ENCODE measurements at regions not wholly inside any gene's neighbourhood (a gene's known extent, or its start where the extent isn't known, plus 50 kb on each side); places are given as distances from the start of the nearest gene placed in this dataset.
A peak's percentile ranks its signal among the peaks of the same experiment; 100 is the strongest.

DNA sequence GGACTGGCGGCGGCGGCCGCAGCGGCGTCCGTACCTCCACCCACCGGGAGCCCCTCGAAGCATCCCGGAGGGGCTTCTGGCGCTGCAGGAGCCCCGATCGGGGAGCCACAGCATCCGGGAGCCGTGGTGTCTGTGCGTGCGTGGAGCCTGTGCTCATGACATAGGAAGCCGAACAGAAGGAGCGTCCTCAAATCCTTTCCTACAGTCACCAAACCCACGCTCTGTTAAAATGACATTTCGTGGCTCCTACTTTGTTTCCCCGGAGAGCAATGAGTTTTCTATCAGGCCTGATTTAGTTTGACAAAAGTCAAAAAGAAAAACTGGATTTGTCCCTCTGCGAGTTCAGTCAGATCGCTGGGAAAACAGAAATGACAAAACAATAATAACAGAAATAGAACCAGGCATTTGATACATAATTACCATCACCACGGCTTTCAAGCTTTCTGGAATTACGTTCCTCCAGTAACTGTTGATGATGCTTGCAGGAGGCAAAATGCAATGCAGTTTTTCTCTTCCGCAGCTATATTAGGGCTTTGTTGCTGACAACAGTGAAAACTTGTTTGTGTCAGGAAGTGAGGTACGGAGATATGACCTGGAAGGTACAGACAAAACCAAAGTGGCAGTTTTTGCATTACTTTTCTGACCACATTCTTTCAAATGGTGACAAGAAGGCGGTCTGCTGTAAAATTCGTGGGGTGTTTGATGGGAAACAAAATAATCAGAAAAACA is 219.3 kb upstream of the MKLN1 start:
- peak; percentile 22 for DNase-seq (ENCODE audit: low read depth)

DNA sequence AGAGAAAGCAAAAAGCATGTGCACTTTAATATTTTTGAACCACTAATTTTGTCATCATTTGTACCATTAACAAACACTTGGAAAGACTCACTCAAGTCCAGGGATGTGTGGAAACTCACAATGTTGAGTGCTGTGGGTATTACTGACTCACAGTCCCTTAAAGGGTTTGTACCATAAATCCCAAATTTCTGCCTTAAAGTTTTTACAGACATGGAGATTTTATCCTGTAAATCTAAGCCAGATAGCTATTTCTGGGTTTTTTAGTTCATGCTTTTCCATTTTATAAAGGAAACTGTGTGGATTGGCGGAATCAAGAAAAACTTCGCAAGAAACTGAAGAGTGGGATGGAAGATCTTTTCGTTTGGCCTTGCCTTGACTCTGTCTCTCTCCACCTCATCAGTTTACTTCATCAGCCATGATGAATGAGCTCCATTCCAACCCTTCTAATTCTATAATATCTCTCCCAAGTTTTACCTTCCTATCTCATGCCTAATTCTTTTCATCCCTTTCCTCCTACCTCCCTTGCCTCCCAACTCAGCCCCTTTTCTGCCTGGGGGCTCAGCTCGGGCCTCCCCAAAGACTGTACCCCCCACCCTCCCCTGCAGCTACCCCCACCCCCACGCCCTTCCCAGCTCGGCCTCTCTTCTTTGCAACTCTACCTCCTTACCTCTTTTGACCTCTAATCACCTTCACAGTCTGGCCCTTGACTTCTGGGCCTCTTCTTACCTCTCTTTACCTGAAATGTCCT is 218.5 kb upstream of the MKLN1 start:
- DNase-seq (ENCODE audit: low read depth) = peak; percentile 56

DNA sequence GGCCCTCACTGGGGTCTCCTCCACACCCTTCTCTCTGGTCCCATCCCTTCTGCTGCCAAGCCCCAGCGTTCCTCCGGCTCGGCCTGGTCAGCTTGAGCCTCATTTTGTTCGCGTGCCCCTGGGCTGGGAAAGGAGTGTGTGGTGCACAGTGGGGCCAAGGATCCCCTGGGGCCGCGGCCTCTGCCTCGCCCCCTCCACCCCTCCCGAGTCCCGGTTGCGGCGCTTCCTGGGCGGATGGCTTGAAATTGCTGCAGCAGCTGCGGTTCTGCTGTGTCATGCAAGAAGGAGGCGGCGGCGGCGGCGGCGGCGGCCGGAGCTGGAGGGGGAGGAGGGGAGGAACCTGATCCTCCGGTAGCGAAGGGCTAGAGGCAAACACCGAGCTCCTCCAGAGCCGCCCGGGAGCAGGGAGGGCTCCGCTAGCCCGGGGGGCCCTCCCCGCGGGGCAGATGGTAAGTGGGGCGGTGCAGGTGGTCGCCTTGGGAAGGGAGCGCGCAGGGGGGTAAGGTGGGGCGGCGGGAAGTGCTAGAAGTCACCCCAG is 217.8 kb upstream of the MKLN1 start:
- peak; percentile 93 for DNase-seq (ENCODE audit: low read depth)

DNA sequence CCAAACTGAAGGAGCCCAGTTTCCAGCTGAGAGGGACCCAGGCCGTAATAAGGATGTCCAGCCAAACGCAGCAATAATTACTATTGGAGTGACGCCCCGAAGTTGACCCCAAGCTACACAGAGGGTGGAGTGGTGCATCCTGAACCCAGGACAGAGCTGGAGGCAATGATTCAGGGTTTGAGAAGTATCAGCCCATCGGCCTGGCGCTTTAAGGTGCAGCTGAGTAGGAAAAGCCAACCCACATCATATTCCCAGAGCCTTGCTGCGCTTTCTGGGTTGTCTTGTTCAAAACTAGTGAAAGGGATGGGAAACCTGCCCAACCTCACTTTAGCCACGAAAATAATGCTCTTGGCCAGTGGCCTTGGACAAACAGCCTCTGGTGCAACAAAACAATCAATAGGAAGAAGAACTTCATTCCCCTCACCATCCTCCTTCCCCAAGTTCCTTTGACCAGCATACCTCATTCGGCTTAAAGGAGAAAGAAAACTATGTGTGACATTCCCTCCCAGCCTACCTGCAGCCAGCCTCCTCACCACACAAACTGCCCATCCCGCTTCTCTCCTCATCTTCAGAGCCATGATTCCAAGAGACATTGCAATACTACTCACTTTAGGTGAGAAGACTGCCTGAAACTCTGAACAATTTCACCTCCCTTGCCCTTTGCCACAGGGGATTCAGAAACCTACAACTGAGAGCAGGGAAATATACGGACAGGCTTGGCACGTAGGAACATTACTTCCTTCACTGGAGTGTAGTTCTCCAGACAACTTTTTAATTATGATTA is 217.2 kb upstream of the MKLN1 start:
- DNase-seq (ENCODE audit: low read depth) = peak; percentile 56

DNA sequence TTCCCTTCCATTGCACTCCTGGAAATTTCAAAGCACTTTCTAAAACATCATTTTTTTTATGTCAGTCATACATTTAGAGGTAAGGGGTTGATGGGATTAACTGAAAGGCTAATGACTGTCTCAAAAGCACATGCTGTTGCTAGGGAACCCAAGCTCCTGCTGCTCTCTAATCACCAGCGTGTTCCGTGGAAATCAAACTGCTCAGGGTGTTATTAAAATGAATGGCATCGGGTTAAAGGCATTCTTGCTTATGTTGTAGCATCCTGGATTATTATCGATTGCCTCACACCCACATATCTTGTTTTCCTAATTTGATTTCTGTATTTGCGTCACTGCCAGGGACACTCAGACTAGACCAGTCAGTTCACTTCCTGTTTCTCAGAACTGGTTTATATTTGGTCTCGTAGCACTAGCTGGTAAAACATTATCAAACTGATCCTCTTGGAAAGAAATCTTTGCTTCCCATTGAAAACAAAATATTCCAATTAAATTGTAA is 216.5 kb upstream of the MKLN1 start:
- peak; percentile 96 for DNase-seq (ENCODE audit: low read depth)

DNA sequence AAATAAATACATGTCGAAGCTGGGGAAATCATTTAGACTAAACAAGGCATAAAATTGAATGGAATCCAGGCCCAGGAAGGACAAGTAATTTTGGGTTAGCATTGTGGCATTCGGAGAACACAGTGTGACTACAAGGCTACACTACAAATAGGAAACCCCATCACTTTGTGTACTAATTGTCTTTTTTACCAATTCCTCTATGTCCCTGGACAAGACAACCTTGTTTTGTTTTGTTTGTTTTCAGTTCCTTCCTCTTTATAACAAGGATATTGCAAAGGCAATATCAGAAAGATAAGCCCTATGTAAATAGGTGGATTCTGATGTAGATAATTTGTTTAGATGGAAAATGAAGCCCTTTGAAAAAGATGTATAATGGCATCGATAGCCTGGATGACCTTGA is 215.9 kb upstream of the MKLN1 start:
- DNase-seq (ENCODE audit: low read depth) = no peak

DNA sequence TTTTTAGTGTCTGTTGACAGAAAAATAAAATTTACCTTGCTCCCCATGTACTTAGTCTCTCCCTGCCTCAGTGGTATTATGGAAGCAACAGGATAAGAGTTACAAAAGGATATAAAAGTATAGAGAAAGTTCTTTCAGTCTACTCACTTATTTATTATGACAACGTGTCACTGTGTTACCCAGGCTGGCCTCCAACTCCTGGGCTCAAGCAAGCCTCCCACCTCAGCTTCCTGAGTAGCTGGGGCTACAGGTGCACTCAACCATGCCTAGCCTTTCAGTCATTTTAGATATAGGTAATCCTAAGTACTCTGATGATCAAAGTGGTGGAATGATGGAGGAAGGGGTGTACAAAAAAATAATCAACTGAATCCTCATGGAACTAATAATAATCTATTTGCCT is 215.2 kb upstream of the MKLN1 start:
- DNase-seq (ENCODE audit: low read depth) = no peak

DNA sequence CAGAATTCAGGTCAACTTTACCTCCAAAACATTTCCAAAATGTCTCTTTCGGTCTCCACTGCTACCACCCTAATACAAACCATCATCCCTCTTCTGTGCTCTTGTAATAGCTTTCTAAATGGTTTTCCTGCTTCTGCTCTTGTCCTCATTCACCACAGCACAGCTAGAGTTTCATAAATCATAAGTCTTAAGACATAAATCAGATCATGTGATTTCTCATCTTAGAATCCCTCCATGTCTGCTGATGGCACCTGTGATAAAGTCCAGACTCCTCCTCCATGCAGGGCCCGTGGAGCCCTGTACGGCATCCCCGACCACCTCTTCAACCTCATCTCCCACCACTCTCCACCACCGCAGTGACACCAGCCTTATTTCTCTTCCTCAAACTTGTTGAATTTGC is 212.3 kb upstream of the MKLN1 start:
- DNase-seq (ENCODE audit: low read depth) = no peak

DNA sequence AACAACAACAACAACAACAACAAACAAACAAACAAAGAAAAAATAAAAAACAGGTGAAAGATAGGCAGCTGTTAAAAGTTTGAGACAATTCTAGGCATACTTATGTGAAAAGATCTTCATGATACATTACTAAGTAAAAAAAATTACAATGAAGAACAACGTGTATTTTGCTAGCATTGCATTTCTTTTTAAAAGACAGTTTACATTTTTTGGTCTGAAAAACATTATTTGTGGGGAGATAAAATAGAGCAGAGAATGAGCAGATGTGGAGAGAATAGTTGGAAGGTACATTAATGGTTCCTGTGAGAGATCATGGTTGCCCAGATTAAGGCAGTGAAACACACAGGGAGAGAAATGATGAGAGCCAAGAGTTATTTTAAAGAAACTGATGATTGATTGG is 210.2 kb upstream of the MKLN1 start:
- no peak for DNase-seq (ENCODE audit: low read depth)

DNA sequence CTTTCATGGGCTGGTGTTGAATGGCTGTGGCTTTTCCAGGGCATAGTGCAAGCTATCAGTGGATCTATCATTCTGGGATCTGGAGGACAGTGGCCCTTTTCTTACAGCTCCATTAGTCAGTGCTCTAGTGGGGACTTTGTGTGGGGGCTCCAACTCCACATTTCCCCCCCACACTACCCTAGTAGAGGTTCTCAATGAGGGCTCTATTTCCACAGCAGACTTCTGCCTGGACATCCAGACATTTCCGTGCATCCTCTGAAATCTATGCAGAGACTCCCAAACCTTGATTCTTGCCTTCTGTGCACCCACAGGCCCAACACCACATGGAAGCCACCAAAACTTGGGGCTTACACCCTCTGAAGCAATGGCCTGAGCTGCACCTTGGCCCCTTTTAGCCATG is 208.3 kb upstream of the MKLN1 start:
- no peak for DNase-seq (ENCODE audit: low read depth)

DNA sequence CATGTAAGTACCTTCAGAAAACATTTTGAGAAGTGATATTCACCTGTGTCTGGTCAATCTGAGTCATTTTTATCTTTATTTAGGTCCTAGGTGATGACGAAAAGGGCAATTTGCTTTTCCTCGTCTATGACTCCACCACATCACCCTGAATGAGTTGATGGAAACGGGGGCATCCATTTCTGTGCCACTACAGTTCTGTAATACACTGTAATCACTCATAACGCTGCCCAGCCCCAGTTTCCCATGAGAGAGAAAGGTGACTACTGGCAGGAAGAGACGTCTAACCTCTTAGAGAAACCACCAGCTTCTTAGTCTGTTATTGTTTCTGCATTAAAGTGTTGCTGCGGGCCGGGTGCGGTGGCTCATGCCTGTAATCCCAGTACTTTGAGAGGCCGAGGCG is 205.3 kb upstream of the MKLN1 start:
- DNase-seq (ENCODE audit: low read depth) = no peak

DNA sequence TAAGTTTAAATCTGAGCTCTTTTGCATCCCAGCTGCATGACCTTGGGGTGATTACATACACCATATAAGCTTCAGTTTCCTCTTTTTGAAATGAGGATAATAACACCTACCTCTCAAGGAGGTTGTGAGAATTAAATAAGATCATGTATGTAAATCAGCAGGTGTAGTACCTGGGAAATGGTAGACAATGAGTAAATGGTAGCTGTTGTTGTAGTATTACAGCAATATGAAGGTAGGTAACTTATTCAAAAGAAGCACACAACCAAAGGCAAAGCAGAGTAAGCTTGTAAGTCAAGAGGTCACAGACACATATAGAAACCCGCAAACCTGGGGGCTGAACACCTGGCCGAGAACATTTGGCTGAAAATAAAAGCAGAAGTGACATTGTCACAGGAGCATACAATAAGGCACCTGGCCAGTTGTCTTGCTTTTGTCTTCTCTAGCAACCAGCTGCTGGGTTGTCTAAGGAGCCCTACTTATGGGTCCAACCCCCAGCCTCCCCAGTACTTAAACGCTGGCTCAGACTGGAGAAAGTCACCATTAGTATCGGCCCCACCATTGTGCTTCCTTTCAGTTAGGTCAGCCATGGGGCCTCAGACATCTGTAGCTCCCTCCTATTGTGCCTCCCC is 203.6 kb upstream of the MKLN1 start:
- no peak for DNase-seq (ENCODE audit: low read depth)

DNA sequence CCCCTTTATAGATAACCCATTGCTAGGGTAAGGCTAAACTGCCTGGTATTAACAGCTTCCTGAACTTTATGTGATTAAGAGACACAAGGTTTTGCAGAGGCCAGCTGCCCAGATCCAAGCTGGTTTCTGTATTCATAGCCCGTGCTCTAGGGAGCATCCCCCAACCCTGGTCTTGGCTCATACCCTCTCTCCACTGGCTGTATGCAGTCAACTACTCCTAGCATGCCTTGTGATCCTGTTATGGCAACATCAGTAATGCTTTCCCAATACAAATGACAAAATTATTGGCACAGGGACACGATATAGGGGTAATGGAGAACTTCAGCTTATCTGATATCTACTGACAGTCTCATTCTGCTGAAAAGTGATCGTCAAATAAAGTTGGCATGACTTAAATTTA is 202.8 kb upstream of the MKLN1 start:
- no peak for DNase-seq (ENCODE audit: low read depth)

DNA sequence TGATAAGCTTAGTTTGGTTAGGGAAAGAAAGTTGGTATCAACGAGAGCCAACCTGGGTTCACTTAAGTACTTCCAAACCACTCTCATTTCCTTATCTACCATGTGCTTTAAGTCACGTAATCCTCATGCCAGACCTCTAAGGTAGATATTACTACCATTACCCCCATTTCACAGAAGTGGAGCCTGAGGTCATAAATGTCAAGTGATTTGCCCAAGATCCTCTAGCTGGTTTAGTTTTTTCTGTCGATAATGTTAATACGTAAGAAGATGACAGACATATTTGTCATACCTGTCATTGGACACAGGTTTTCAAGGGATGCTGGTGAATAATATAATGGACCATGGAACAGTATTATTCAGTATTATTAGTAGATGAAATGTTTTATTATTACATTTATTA is 197.4 kb upstream of the MKLN1 start:
- DNase-seq (ENCODE audit: low read depth) = no peak

DNA sequence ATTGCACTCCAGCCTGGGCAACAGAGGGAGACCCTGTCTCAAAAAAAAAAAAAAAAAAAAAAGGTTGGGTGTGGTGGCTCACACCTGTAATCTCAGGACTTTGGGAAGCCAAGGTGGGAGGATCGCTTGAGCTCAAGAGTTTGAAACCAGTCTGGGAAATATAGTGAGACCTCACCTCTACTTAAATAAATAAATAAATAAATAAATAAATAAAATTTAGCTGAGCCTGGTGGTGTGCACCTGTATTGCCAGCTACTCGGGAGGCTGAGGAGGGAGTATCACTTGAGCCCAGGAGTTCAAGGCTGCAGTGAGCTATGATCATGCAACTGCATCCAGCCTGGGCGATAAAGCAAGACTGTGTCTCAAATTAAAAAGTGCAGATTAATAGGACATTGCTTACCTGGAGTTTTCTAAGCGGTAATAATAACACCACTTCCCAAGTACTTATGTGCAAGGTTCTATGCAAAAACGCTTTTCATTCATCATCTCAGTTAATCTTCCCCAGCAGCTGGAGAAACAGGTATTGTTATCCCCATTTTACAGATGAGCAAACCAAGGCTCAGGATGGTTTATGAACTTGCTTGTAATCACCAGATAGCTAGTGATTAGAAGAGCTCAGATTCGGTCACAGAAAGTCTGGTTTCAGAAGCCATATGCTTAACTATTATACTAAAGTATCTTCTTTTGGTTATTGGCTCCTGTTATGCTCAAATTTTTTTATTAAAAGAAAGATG is 196.5 kb upstream of the MKLN1 start:
- no peak for DNase-seq (ENCODE audit: low read depth)

DNA sequence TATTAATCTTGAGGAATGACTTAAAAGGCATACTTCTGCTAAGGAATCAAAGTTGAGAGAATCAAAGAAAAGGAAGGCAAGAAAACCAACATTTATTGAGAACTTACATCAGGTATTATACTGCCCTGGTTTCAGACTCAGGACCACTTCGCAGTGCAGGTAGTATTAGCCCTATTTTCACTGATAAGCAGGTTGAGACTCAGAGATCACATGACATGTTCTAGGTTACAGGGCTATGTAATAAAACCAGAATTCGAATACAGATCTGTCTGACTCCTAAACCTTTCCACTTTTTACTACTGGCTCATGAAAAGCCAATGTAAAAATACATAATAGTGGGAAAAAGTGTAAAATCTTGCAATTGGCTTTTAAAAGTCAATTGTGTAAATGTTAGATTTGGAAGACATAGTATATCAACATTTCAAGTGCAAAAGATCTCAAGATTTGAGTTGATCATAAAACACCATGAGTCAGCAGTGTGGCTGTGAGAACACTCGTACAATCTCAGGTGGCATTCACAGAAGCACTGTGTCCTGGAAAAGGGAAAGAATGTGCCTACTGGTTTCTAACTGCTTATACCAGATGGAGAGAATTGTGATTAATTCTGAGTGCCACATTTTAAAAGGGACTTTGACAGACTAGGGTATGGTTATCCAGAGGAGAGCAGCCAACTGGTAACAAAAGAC is 195.8 kb upstream of the MKLN1 start:
- no peak for DNase-seq (ENCODE audit: low read depth)

DNA sequence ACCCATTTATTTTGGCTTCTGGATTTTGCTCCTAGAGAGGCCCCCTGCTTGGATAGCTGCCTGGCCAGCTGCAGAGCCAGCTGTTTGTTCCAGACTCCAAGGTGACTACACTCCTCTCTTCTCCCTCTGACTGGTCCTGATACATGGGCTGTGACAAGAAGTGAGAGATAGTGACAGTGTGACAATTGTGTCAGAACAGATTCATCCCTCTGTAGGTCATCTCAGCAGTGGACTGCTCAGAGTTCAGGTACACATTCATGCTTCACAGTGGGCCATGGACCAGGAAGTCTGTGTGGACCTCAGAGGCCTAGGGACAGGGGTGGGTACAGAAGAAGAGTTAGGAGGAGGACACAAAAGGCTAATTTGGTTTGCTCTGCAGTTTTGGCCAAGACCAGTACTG is 188.2 kb upstream of the MKLN1 start:
- DNase-seq (ENCODE audit: low read depth) = no peak

DNA sequence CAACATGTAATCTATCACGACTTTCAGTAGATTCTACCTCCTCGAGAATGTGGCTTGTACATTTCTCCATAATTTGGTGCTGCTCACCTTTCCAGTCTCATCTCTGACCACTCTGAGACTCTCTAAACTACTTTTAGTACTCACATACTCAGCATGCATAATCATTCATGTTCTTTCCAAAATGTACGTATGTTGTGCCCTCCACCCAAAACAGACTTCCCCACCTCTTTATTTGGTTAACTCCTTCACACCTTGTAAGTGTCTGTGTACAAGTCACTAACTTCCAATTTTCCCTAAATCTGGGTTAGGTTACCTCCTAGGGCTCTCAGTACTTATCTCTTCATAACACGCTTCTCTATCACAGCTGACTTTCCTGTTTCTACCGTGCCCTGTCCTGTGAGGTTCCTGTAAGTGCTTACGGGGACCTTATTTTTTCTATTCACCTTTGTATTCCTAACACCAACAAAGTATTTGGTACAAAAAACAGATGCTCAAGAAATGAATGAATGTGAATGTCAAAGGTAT is 186.2 kb upstream of the MKLN1 start:
- no peak for DNase-seq (ENCODE audit: low read depth)

DNA sequence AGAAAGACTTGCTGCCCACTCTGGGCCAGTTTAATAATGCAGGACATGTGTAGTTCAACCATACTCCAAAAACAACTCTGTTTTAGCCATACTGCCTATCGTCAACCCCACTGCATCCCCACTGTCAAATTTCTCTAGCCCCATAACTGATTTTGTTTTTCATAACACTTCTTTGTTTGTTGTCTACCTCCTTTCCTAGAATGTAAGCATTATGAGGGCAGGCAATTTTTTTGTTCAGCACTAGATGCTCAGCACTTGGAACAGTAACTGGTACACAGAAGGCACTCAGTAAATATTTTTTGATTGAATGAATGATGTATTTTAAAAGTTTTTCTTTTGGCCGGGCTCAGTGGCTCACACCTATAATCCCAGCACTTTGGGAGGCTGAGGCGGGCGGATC is 183.8 kb upstream of the MKLN1 start:
- DNase-seq (ENCODE audit: low read depth) = no peak

DNA sequence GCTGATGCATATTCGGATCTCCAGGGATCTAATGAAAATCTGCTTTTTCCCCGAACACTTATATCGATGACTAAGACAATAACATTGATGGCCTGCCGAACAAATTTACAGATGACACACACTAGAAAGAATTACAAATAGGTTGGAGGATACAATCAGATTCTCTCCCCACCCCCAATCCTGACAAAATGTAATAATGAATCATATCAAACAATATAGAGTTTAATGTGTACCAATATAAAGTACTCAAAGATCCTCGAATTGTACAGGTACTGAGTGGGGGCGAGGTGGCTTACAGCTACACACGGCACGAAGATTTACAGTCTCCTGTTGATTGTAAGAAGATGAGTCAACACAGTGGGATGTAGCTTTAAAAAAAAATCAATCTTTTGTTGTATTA is 182.7 kb upstream of the MKLN1 start:
- peak; percentile 35 for DNase-seq (ENCODE audit: low read depth)

DNA sequence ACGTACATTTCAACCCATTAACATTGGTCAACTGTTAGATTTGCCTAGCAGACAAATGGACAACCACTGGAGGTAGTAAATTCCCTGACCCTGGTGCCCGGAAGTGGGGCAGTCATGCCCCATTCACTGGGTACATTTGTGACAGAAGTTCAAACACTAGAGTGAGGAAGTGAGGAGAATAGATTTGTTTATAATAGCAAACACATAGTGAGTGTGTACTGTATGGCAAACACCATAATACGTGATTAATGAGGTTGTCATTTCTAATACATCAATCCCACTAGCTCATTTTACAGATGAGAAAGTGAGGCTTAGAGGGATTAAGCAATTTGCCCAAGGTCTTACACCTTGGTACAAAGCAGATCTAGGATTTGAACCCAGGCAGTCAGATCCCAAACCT is 181.9 kb upstream of the MKLN1 start:
- no peak for DNase-seq (ENCODE audit: low read depth)
